Spleen (tissue), 7 donors: ENCODE measurements at regions not wholly inside any gene's neighbourhood (a gene's known extent, or its start where the extent isn't known, plus 50 kb on each side); places are given as distances from the start of the nearest gene placed in this dataset.

Experiments used
- CTCF ChIP-seq, 11 experiments: fragments of 200-600 bp in 7 of 11; fragments of 450-650 bp in 4 of 11; sonication (generic) in 4 of 11; IDR thresholded peaks in 8 of 11; conservative IDR thresholded peaks in 3 of 11; 1 replicate in 7 of 11; 2 replicates in 4 of 11; pipeline versions ENCODE4 v1.4.0 to v1.8.0; 2016 to 2021; ENCODE audit warnings: antibody characterized with exemption in 11 of 11, inconsistent platforms in 4 of 11, mild to moderate bottlenecking in 1 of 11
- POLR2A ChIP-seq, 3 donors: fragments of 450-650 bp; IDR thresholded peaks; one replicate each; pipeline ENCODE4 v1.5.1; 2017; ENCODE audit warnings: antibody characterized with exemption in 3 of 3, mild to moderate bottlenecking in 1 of 3
- POLR2AphosphoS5 ChIP-seq, 3 donors: sonication (generic); formaldehyde crosslinking; IDR thresholded peaks; one replicate each; pipeline ENCODE4 v1.5.1; 2017; ENCODE audit warnings: antibody characterized with exemption in 3 of 3
- donor health status: DM: no; HTN: no; CAD: no; lungs with moderate emphysema.
- donor health status: DM: no; HTN: no; CAD: no.
- donor health status: DM: no; HTN: no; CAD: no.

GRCh38 chr17:73729101-73729500 lies 84.9 kb upstream of the SDK2 start:
- TF ChIP-seq CTCF (IDR thresholded peaks at IDR 0.05 in 8 of 11, conservative IDR thresholded peaks at IDR 0.05 in 3 of 11): no peak
- no peak for TF ChIP-seq POLR2AphosphoS5 (IDR thresholded peaks at IDR 0.05)
- no peak for TF ChIP-seq POLR2A (IDR thresholded peaks at IDR 0.05)
